ENCODE measurements at regions not wholly inside any gene's neighbourhood (a gene's known extent, or its start where the extent isn't known, plus 50 kb on each side); places are given as distances from the start of the nearest gene placed in this dataset.

GRCh38 chr2:165007161-165007744, 51.9 kb upstream of the SLC38A11 start:
- CTCF ChIA-PET = interaction anchor here (0.6 kb wide), 1 partner anchor 196 kb away, joined by 9 read pairs; no protein-coding TSS in a partner anchor
- no peak overlapping the region for H3K4me3 ChIP-seq
- TF ChIP-seq CTCF (conservative IDR thresholded peaks at IDR 0.05) (no peak), EZH2 (IDR thresholded peaks at IDR 0.05; ENCODE audit: low read depth) (no peak)

More at GRCh38 chr2:165007161-165007744, 51.9 kb upstream of the SLC38A11 start:
- Histone ChIP-seq H3K9me3 (ENCODE audit: insufficient read depth, low read depth) (no peaks in the 10 kb centered on the region), H3K36me3 (ENCODE audit: low read depth) (no peaks in the 10 kb centered on the region), H3K27me3 (ENCODE audit: insufficient read depth, low read depth) (no peaks in the 10 kb centered on the region), H3F3A (ENCODE audit: insufficient read depth, low read depth) (no peaks in the 10 kb centered on the region), H3K27ac (no peak overlapping the region), H3K79me2 (ENCODE audit: low read depth) (no peaks in the 10 kb centered on the region), H3K9me2 (ENCODE audit: insufficient read depth) (no peaks in the 10 kb centered on the region), H2AFZ (no peak overlapping the region), H4K20me1 (ENCODE audit: insufficient read depth) (no peaks in the 10 kb centered on the region), H3K4me1 (replicated peaks; ENCODE audit: insufficient read depth) (no peaks in the 10 kb centered on the region), H3K4me2 (no peak overlapping the region)
- no TSS peak for BruUV-seq (replicated peaks)
- intact Hi-C loops (cut with micrococcal nuclease; ENCODE audit: unreplicated experiment) = no loop called here
- POLR2A ChIA-PET (ENCODE audit: unreplicated experiment) = no interaction called here
- DNase-seq = no peak
